Uterus (tissue), 2 donors: ENCODE measurements at regions not wholly inside any gene's neighbourhood (a gene's known extent, or its start where the extent isn't known, plus 50 kb on each side); places are given as distances from the start of the nearest gene placed in this dataset.

Experiments
- CTCF ChIP-seq, 4 experiments: fragments of 200-600 bp in 2 of 4; fragments of 450-650 bp in 2 of 4; sonication (generic) in 2 of 4; IDR thresholded peaks; one replicate each; pipeline ENCODE4 v1.5.1; 2016 to 2019; ENCODE audit warnings: antibody characterized with exemption in 4 of 4, mild to moderate bottlenecking in 2 of 4, moderate library complexity in 1 of 4
- POLR2A ChIP-seq, 2 donors: fragments of 450-650 bp; IDR thresholded peaks; one replicate each; pipeline ENCODE4 v1.6.1; 2016; ENCODE audit warnings: antibody characterized with exemption in 2 of 2, mild to moderate bottlenecking in 1 of 2, moderate library complexity in 1 of 2

- TF ChIP-seq CTCF (IDR thresholded peaks at IDR 0.05) (no peak), POLR2A (IDR thresholded peaks at IDR 0.05) (no peak)
Measured at GRCh38 chr10:71133710-71134686, 78.4 kb upstream of the UNC5B start.
